ENCODE measurements at regions not wholly inside any gene's neighbourhood (a gene's known extent, or its start where the extent isn't known, plus 50 kb on each side); places are given as distances from the start of the nearest gene placed in this dataset.

- DNase-seq = no peak
Observed at GRCh38 chr22:49215840-49216239, 611.8 kb downstream of the BRD1 start.

GRCh38 chr22:49214976-49215375, 612.7 kb downstream of the BRD1 start:
- no peak for DNase-seq

GRCh38 chr22:49213731-49214352, 613.8 kb downstream of the BRD1 start:
- no peak for DNase-seq

GRCh38 chr22:49212466-49212865, 615.2 kb downstream of the BRD1 start:
- no peak for DNase-seq

- DNase-seq = no peak
Observed at GRCh38 chr22:49212002-49212401, 615.7 kb downstream of the BRD1 start.

GRCh38 chr22:49211176-49211575, 616.5 kb downstream of the BRD1 start:
- no peak for DNase-seq

- no peak for DNase-seq
Observed at GRCh38 chr22:49210606-49211005, 617.1 kb downstream of the BRD1 start.

- no peak for DNase-seq
Observed at GRCh38 chr22:49209452-49210195, 618.0 kb downstream of the BRD1 start.

- no peak for DNase-seq
Observed at GRCh38 chr22:49208768-49209252, 618.9 kb downstream of the BRD1 start.

GRCh38 chr22:49208004-49208402, 619.7 kb downstream of the BRD1 start:
- DNase-seq = no peak

GRCh38 chr22:49207008-49208003, 620.4 kb downstream of the BRD1 start:
- DNase-seq = no peak

- no peak for DNase-seq
Observed at GRCh38 chr22:49206281-49206680, 621.4 kb downstream of the BRD1 start.

GRCh38 chr22:49205483-49205800, 622.2 kb downstream of the BRD1 start:
- DNase-seq = no peak

GRCh38 chr22:49204599-49205482, 622.8 kb downstream of the BRD1 start:
- no peak for DNase-seq

- DNase-seq = no peak
Observed at GRCh38 chr22:49203859-49204598, 623.6 kb downstream of the BRD1 start.

- DNase-seq = no peak
Observed at GRCh38 chr22:49203091-49203858, 624.4 kb downstream of the BRD1 start.

- DNase-seq = no peak
Observed at GRCh38 chr22:49202226-49202625, 625.4 kb downstream of the BRD1 start.

- no peak for DNase-seq
Observed at GRCh38 chr22:49201046-49201970, 626.4 kb downstream of the BRD1 start.

GRCh38 chr22:49199224-49199623, 628.4 kb downstream of the BRD1 start:
- no peak for DNase-seq

- no peak for DNase-seq
Observed at GRCh38 chr22:49198705-49199084, 629.0 kb downstream of the BRD1 start.
